DOHH2 (cell line): ENCODE measurements at regions not wholly inside any gene's neighbourhood (a gene's known extent, or its start where the extent isn't known, plus 50 kb on each side); places are given as distances from the start of the nearest gene placed in this dataset.

Experiments used
- CTCF ChIP-seq: fragments of 200-600 bp; sonication (generic); IDR thresholded peaks from one replicate; pipeline ENCODE4 v1.5.1; 2014; ENCODE audit warnings: antibody characterized with exemption, mild to moderate bottlenecking, low read depth, low read length; ENCODE audit not compliant: poor library complexity, severe bottlenecking
- EZH2phosphoT487 ChIP-seq: fragments of 200-600 bp; sonication (generic); IDR thresholded peaks from 2 replicates; pipeline ENCODE4 v1.6.1; 2017; ENCODE audit warnings: borderline replicate concordance, mild to moderate bottlenecking, antibody characterized with exemption, low read length, moderate library complexity, mixed read lengths

DNA sequence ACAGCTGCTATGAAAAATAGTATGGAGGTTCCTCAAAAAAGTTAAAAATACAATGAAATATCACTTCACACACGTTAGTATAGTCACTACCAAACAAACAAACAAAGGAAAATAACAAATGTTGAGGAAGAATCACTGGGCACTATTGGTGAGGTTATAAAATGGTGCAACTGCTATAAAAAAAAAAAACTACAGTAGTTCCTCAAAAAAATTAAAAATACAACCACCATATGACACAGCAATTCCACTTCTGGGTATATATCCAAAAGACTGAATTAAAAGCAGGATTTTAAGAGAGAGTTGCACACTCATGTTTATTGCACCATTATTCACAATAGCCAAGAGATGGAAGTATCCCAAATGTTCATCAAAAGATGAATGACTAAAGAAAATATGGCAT lies 80.9 kb upstream of the POU3F3 start:
- TF ChIP-seq CTCF (no peak), EZH2phosphoT487 (no peak)
